AG10803 (cell line): ENCODE measurements at regions not wholly inside any gene's neighbourhood (a gene's known extent, or its start where the extent isn't known, plus 50 kb on each side); places are given as distances from the start of the nearest gene placed in this dataset.

Experiments used
- DNase-seq: peaks from one replicate; pipeline ENCODE4 v3.0.0; 2010; ENCODE audit warnings: low read depth
- H3K4me3 ChIP-seq: 2 replicates; pipeline ENCODE4 v1.5.1; 2011; ENCODE audit warnings: mild to moderate bottlenecking, low read length, control low read depth
- TF ChIP-seq, protein P1 (sequence below): conservative IDR thresholded peaks from 2 replicates; pipeline ENCODE4 v1.5.1; 2011; ENCODE audit warnings: mild to moderate bottlenecking, low read length, control low read depth, inconsistent platforms

DNA sequence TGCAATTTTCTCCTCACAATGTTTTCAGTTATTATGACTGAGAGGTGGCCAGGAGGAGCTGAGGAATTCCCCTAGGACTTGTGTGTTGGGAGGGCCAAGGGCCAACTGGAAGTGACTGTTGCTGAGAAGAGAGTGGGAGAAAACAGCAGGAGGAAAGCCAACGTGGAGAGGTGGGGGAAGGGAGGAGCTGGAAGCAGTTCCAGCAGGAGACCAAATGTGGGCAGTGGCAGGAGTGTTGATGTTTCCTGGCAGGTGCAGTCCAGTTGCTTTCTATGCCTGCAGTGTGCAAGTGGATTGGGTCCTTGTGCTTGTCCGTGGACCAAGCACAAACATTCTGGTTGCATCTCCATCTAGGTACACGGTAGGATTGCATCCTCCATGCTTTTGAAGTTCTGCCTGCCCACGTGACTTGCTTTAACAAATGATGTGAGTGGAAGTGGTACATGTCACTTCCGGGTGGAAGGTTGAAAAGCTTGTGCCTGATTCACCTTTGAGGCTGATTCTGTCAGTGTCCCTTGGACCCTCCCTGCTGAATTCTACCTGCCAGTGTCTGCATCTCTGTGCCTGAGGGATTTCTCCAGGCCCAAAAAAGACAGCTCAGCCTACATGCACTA lies 54.7 kb upstream of the CRHR1 start:
- H3K4me3 ChIP-seq = no peak overlapping the region
- TF ChIP-seq, protein P1, sequence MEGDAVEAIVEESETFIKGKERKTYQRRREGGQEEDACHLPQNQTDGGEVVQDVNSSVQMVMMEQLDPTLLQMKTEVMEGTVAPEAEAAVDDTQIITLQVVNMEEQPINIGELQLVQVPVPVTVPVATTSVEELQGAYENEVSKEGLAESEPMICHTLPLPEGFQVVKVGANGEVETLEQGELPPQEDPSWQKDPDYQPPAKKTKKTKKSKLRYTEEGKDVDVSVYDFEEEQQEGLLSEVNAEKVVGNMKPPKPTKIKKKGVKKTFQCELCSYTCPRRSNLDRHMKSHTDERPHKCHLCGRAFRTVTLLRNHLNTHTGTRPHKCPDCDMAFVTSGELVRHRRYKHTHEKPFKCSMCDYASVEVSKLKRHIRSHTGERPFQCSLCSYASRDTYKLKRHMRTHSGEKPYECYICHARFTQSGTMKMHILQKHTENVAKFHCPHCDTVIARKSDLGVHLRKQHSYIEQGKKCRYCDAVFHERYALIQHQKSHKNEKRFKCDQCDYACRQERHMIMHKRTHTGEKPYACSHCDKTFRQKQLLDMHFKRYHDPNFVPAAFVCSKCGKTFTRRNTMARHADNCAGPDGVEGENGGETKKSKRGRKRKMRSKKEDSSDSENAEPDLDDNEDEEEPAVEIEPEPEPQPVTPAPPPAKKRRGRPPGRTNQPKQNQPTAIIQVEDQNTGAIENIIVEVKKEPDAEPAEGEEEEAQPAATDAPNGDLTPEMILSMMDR = no peak
- DNase-seq = no peak

DNA sequence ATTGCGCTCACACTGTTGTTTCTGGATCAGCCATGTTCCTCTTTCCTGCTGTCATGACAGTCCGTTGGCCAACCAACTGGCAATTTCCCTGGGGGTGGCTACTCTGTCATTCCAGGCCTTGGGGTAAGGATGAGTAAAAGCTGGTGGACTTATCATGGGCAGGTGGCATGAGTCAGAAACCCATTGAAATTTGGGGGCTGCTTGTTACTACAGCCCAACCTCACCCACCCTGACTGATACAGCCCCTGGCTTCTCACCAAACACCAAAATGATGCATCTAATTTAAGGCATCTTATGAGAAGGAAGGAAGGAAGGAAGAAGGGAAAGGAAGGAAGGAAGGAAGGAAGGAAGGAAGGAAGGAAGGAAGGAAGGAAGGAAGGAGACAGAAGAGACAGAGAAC lies 53.9 kb upstream of the CRHR1 start:
- TF ChIP-seq, protein P1 = no peak

DNA sequence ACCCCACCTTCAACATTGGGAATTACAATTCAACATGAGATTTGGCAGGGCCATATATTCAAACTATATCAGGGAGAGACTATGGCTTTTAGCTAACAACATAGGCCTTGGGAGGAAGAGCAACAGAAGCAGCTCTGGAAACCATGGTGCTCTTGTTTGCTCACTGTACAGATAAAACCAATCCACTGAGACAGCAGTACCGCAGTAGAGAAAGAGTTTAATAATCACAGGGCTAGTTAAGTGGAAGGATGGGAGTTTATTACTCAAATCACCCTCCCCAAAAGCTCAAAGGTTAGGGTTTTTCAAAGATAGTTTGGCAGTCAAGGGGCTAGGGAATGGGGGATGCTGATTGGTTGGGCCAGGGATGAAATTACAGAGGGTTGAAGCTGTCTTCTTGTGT lies 52.7 kb upstream of the CRHR1 start:
- H3K4me3 ChIP-seq = no peak overlapping the region
- TF ChIP-seq, protein P1 = no peak
- no peak for DNase-seq

More for the DNA sequence above, 53.9 kb upstream of the CRHR1 start:
- no peak overlapping the region for H3K4me3 ChIP-seq
- no peak for DNase-seq

DNA sequence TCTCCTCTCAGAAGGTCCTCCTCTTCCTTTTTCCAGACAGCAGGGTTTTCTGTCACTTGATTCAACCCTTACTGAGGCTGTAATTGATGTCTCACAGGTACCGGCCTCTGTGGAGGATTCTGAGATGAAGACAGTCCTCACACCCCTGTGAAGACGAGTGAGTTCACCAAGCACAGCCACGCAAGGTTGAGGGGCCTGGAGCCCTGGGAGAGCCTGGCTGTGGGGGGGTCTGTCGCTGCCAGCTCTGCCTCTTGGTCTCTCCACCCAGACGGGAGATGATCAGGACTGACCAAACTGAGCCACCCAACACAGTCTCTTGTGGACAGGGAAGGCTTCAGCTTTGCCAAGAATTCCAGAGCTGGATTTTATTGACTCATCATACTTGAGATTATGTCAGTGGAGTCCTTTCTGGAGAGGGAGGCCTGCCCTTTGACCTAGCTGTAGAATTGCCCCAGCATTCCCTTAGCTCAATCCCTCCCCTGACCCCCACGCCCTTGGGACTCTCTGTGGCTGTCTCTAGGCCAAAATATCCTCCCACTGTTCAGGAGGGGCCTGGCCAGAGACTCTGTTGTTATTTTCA lies 51.1 kb upstream of the CRHR1 start:
- DNase-seq = no peak
- TF ChIP-seq, protein P1 = no peak
- H3K4me3 ChIP-seq = no peak overlapping the region

DNA sequence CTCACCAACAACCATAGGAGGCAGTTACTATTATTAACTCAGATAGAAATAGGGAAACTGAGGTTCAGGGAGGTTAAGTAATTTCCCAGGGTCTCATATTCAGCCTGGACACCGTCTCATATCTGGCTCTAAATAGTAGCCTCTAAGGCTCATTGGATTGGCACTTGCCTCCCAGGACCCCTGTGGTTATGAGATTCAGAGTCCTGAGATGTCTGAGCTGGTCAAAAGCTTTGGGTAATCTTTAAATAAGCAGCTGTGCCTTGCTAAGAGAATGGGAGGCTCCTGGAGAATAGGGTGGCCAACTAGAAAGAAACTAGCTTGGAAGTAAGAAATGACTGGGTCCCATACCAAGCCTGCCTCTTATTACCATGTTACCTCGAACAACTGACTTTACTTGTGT lies 50.3 kb upstream of the CRHR1 start:
- DNase-seq = no peak
- H3K4me3 ChIP-seq = no peak overlapping the region
- TF ChIP-seq, protein P1 = no peak
